Transverse colon (tissue), 4 donors: ENCODE measurements at regions not wholly inside any gene's neighbourhood (a gene's known extent, or its start where the extent isn't known, plus 50 kb on each side); places are given as distances from the start of the nearest gene placed in this dataset.

Source experiments
- DNase-seq: peaks from one replicate; pipeline ENCODE4 v3.0.0-alpha.2; 2019
- H3K27ac ChIP-seq, 4 donors: fragments of 200-600 bp; sonication (generic); 2 replicates each; pipeline ENCODE4 v1.5.1; 2016 to 2018; ENCODE audit warnings: inconsistent platforms in 4 of 4
- H3K27me3 ChIP-seq: fragments of 200-600 bp; sonication (generic); 2 replicates; pipeline ENCODE4 v1.5.1; 2017; ENCODE audit warnings: inconsistent platforms
- H3K36me3 ChIP-seq, 4 donors: fragments of 200-600 bp; sonication (generic); 2 replicates each; pipeline ENCODE4 v1.5.1; 2017 to 2019; ENCODE audit warnings: inconsistent platforms in 4 of 4
- H3K4me1 ChIP-seq, 4 donors: fragments of 200-600 bp; sonication (generic); 2 replicates each; pipeline ENCODE4 v1.5.1; 2017 to 2020; ENCODE audit warnings: inconsistent platforms in 4 of 4
- H3K4me3 ChIP-seq, 4 donors: fragments of 200-600 bp; sonication (generic); 1 replicate in 1 of 4; 2 replicates in 3 of 4; pipeline versions ENCODE4 v1.5.1 to v1.6.1; 2017 to 2019; ENCODE audit warnings: inconsistent platforms in 4 of 4
- H3K9me3 ChIP-seq, 2 donors: fragments of 200-600 bp; sonication (generic); 2 replicates each; pipeline ENCODE4 v1.5.1; 2017 to 2019; ENCODE audit warnings: inconsistent platforms in 2 of 2
- CTCF ChIP-seq, 5 experiments: fragments of 200-600 bp in 3 of 5; fragments of 450-650 bp in 2 of 5; sonication (generic) in 3 of 5; IDR thresholded peaks; 1 replicate in 2 of 5; 2 replicates in 3 of 5; pipeline ENCODE4 v1.5.1; 2016 to 2017; ENCODE audit warnings: antibody characterized with exemption in 5 of 5, inconsistent platforms in 3 of 5, mild to moderate bottlenecking in 2 of 5, moderate library complexity in 1 of 5
- EP300 ChIP-seq: sonication (generic); formaldehyde crosslinking; IDR thresholded peaks from one replicate; pipeline ENCODE4 v1.6.1; 2017; ENCODE audit warnings: antibody characterized with exemption, low read depth
- POLR2A ChIP-seq: fragments of 450-650 bp; IDR thresholded peaks from one replicate; pipeline ENCODE4 v1.6.1; 2016; ENCODE audit warnings: antibody characterized with exemption, mild to moderate bottlenecking, moderate library complexity
- POLR2AphosphoS5 ChIP-seq, 3 donors: sonication (generic); formaldehyde crosslinking; IDR thresholded peaks; one replicate each; pipeline ENCODE4 v1.6.1; 2016; ENCODE audit warnings: antibody characterized with exemption in 3 of 3
- WGBS, 2 donors: methylation state at CpG; one replicate each; pipeline ENCODE4 v1.1.5; 2018; ENCODE audit warnings: low coverage in 1 of 2; 5-methylcytosine and 5-hydroxymethylcytosine counted together
- in situ Hi-C, 4 donors: fragments of 200-750 bp; cut with MboI; loops; one replicate each; pipeline versions ENCODE4 v1.15.0 to v1.15.1; 2017; ENCODE audit warnings: low sequenced_read_pairs in 3 of 4, low pct_ligation_motif_present in 1 of 4, low pct_unique_long_range_greater_than_20kb in 1 of 4
- intact Hi-C: fragments of 100-400 bp; cut with DNase I; formaldehyde crosslinking; loops from one replicate; pipeline ENCODE4 v1.15.1; 2023; ENCODE audit warnings: low total_unique reads

GRCh38 chr3:20692675-20693074, 506.7 kb upstream of the SGO1 start:
- H3K27ac ChIP-seq = no peak overlapping the region
- H3K4me1 ChIP-seq = no peaks in the 10 kb centered on the region
- H3K4me3 ChIP-seq = no peak overlapping the region
- H3K9me3 ChIP-seq = no peaks in the 10 kb centered on the region
- in situ Hi-C loops (no loop called here), intact Hi-C loops (loop anchor here (5.0 kb wide), 1 partner anchor 775 kb away; no protein-coding TSS in a partner anchor)
- DNase-seq = no peak
- no peaks in the 10 kb centered on the region for H3K27me3 ChIP-seq
- H3K36me3 ChIP-seq = no peaks in the 10 kb centered on the region
- 53 to 69% methylated on average over 2 of the region's 2 CpGs for whole genome bisulfite sequencing, 2 donors
- TF ChIP-seq POLR2A (no peak), CTCF (IDR thresholded peaks at IDR 0.05) (no peak), POLR2AphosphoS5 (IDR thresholded peaks at IDR 0.05) (no peak), EP300 (no peak)

GRCh38 chr3:20683910-20684309, 497.9 kb upstream of the SGO1 start:
- H3K27me3 ChIP-seq = no peaks in the 10 kb centered on the region
- no peak overlapping the region for H3K4me3 ChIP-seq
- TF ChIP-seq POLR2A (no peak), POLR2AphosphoS5 (IDR thresholded peaks at IDR 0.05) (no peak), CTCF (IDR thresholded peaks at IDR 0.05) (no peak), EP300 (no peak)
- in situ Hi-C loops (no loop called here), intact Hi-C loops (no loop called here)
- no peak for DNase-seq
- no peaks in the 10 kb centered on the region for H3K4me1 ChIP-seq
- peaks cover 0 to 20% of the 10 kb centered on the region in 2 donors for H3K9me3 ChIP-seq
- WGBS, 2 donors = 51 to 53% methylated on average over 3 of the region's 3 CpGs
- H3K27ac ChIP-seq = no peak overlapping the region
- H3K36me3 ChIP-seq = no peaks in the 10 kb centered on the region

- H3K27ac ChIP-seq = no peak overlapping the region
- TF ChIP-seq POLR2AphosphoS5 (IDR thresholded peaks at IDR 0.05) (no peak), POLR2A (no peak), EP300 (no peak)
- H3K4me3 ChIP-seq = no peak overlapping the region
- no peak for DNase-seq
- no peaks in the 10 kb centered on the region for H3K4me1 ChIP-seq
- peaks cover 0 to 22% of the 10 kb centered on the region in 2 donors for H3K9me3 ChIP-seq
- in situ Hi-C loops (no loop called here), intact Hi-C loops (no loop called here)
- H3K27me3 ChIP-seq = no peaks in the 10 kb centered on the region
- 76 to 77% methylated on average over 4 to 5 of the region's 5 CpGs for WGBS, 2 donors
- H3K36me3 ChIP-seq = no peaks in the 10 kb centered on the region
Observed at GRCh38 chr3:20682573-20682972, 496.6 kb upstream of the SGO1 start.

- no peak overlapping the region for H3K4me3 ChIP-seq
- H3K36me3 ChIP-seq = no peaks in the 10 kb centered on the region
- no peak for TF ChIP-seq CTCF (IDR thresholded peaks at IDR 0.05)
- no peak for TF ChIP-seq POLR2A
- TF ChIP-seq EP300 = no peak
- TF ChIP-seq POLR2AphosphoS5 (IDR thresholded peaks at IDR 0.05) = no peak
- H3K9me3 ChIP-seq = peaks cover 0 to 22% of the 10 kb centered on the region in 2 donors
- DNase-seq = no peak
- H3K27me3 ChIP-seq = no peaks in the 10 kb centered on the region
- 60 to 84% methylated on average over 1 of the region's 1 CpG for WGBS, 2 donors
- in situ Hi-C loops (no loop called here), intact Hi-C loops (no loop called here)
- H3K27ac ChIP-seq = no peak overlapping the region
- no peaks in the 10 kb centered on the region for H3K4me1 ChIP-seq
Observed at GRCh38 chr3:20680990-20681628, 495.1 kb upstream of the SGO1 start.

GRCh38 chr3:20673866-20674265, 487.9 kb upstream of the SGO1 start:
- H3K36me3 ChIP-seq = no peaks in the 10 kb centered on the region
- H3K9me3 ChIP-seq = peaks cover 0 to 10% of the 10 kb centered on the region in 2 donors
- no peak overlapping the region for H3K4me3 ChIP-seq
- no peaks in the 10 kb centered on the region for H3K4me1 ChIP-seq
- H3K27ac ChIP-seq = no peak overlapping the region
- TF ChIP-seq EP300 (no peak), POLR2A (no peak), CTCF (IDR thresholded peaks at IDR 0.05) (no peak), POLR2AphosphoS5 (IDR thresholded peaks at IDR 0.05) (no peak)
- in situ Hi-C loops = no loop called here
- no peaks in the 10 kb centered on the region for H3K27me3 ChIP-seq
- 66 to 80% methylated on average over 1 of the region's 1 CpG for WGBS, 2 donors
- intact Hi-C loops = no loop called here
- no peak for DNase-seq
